HFFc6 (cell line): ENCODE measurements at regions not wholly inside any gene's neighbourhood (a gene's known extent, or its start where the extent isn't known, plus 50 kb on each side); places are given as distances from the start of the nearest gene placed in this dataset.

Experiments
- DNase-seq: peaks from one replicate; pipeline ENCODE4 v3.0.0-alpha.2; 2018
- H3K27ac Mint-ChIP-seq: 2 replicates; pipeline ENCODE4 v1.8.0; 2020; ENCODE audit warnings: mild to moderate bottlenecking, mixed read lengths
- H3K27me3 Mint-ChIP-seq: 2 replicates; pipeline ENCODE4 v1.8.0; 2021; ENCODE audit warnings: mild to moderate bottlenecking, moderate library complexity, mixed read lengths; ENCODE audit not compliant: insufficient read depth
- H3K36me3 Mint-ChIP-seq: 2 replicates; pipeline ENCODE4 v1.8.0; 2021; ENCODE audit warnings: low read depth, mixed read lengths
- H3K4me1 Mint-ChIP-seq: 2 replicates; pipeline ENCODE4 v1.8.0; 2020; ENCODE audit warnings: low read depth, mixed read lengths
- H3K4me3 Mint-ChIP-seq: 2 replicates; pipeline ENCODE4 v1.8.0; 2020; ENCODE audit warnings: mild to moderate bottlenecking, moderate library complexity, mixed read lengths
- H3K9me3 Mint-ChIP-seq: 2 replicates; pipeline ENCODE4 v1.8.0; 2020; ENCODE audit warnings: mild to moderate bottlenecking, mixed read lengths
- TF ChIP-seq, protein P1 (sequence below): fragments of 200-600 bp; sonication (generic); IDR thresholded peaks from 2 replicates; pipeline ENCODE4 v1.5.0; 2021; ENCODE audit warnings: antibody characterized with exemption, mild to moderate bottlenecking

DNA sequence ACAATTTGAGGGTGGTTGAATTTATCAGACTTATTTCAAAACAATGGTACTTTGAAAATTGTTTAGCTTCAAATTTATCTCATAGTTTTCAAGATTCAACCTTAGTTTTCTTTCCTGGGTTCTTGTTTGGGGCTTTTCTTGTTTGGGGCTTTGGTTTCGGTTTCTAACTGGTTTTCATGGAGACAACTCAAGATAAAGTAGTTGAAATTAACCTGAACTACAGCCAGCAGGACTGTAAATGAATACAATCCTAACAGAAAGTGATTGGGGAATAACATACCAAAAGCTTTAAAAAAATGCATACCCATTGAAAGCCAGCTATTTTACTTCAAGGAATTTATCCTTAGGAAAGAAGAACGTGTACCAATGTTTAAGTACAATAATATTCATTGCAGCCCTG, 133.5 kb upstream of the SLC14A2 start:
- peaks cover 8% of the 10 kb centered on the region for H3K27me3 Mint-ChIP-seq
- no peaks in the 10 kb centered on the region for H3K36me3 Mint-ChIP-seq
- H3K4me1 Mint-ChIP-seq: no peaks in the 10 kb centered on the region
- H3K9me3 Mint-ChIP-seq: no peaks in the 10 kb centered on the region
- no peak overlapping the region for H3K4me3 Mint-ChIP-seq
- no peak for DNase-seq
- TF ChIP-seq, protein P1, sequence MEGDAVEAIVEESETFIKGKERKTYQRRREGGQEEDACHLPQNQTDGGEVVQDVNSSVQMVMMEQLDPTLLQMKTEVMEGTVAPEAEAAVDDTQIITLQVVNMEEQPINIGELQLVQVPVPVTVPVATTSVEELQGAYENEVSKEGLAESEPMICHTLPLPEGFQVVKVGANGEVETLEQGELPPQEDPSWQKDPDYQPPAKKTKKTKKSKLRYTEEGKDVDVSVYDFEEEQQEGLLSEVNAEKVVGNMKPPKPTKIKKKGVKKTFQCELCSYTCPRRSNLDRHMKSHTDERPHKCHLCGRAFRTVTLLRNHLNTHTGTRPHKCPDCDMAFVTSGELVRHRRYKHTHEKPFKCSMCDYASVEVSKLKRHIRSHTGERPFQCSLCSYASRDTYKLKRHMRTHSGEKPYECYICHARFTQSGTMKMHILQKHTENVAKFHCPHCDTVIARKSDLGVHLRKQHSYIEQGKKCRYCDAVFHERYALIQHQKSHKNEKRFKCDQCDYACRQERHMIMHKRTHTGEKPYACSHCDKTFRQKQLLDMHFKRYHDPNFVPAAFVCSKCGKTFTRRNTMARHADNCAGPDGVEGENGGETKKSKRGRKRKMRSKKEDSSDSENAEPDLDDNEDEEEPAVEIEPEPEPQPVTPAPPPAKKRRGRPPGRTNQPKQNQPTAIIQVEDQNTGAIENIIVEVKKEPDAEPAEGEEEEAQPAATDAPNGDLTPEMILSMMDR: no peak
- H3K27ac Mint-ChIP-seq: no peak overlapping the region

DNA sequence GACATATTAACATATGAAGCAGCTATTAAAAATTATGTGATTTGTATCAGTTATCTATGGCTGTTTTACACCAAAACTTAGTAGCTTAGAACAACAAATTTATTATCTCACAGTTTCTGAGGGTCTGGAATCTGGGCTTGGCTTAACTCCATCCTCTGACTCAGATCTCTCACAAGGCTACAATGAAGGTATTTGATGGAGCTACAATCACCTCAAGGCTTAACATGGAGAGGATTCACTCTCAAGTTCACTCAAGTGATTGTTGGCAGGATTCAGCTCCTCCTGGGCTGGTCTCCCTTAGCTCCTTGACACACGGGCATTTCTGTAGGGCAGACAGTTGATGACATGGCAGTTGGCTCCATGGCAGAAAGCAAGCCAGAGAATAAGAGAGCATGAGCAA, 133.0 kb upstream of the SLC14A2 start:
- Mint-ChIP-seq H3K27me3 (peaks cover 4% of the 10 kb centered on the region), H3K36me3 (no peaks in the 10 kb centered on the region), H3K9me3 (no peaks in the 10 kb centered on the region), H3K27ac (no peak overlapping the region), H3K4me3 (no peak overlapping the region), H3K4me1 (no peaks in the 10 kb centered on the region)
- TF ChIP-seq, protein P1: no peak
- no peak for DNase-seq

DNA sequence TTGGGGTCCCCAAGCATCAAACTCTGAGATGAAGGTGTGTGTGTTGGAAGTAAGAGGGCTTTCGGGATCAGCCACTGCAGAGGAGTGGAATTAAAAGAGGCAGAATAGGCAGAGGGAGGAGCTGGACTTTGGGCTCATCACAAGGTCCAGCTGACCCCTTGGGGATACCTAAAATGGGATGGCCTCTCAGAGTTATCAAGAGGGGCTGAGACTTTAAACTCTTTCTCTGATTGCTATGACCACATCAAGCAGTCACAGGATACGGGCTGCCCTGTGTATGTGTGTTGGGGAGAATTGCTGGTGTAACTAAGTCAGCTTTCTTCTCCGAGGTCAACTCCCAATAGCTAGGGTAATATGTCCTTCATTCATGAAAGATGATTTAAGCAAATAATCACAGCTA, 127.7 kb upstream of the SLC14A2 start:
- Mint-ChIP-seq H3K27ac (no peak overlapping the region), H3K9me3 (no peaks in the 10 kb centered on the region), H3K4me1 (no peaks in the 10 kb centered on the region), H3K27me3 (no peaks in the 10 kb centered on the region; the same call in 1 of the 2 replicates), H3K4me3 (no peak overlapping the region), H3K36me3 (no peaks in the 10 kb centered on the region)
- no peak for DNase-seq
- TF ChIP-seq, protein P1: no peak

DNA sequence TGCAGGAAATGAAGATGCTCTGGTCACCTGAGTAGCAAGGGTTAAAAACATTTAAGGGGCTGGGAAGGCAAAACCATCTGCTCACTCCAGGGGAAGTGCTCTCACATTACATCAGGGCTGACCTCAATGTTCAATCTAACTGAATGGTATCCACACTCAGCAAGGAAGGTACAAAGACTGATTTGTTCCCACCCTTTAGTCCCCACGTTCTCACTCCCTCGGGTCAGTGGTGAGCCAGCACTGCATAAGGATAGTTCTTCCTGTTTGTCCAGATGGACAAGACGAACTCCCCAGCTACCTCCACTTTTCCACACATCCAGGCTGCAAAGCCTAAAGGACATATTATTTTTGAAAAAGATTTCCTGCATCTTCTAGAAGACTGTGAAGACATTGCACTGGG, 126.6 kb upstream of the SLC14A2 start:
- TF ChIP-seq, protein P1: no peak
- H3K4me3 Mint-ChIP-seq: no peak overlapping the region
- H3K9me3 Mint-ChIP-seq: no peaks in the 10 kb centered on the region
- no peaks in the 10 kb centered on the region for H3K4me1 Mint-ChIP-seq
- H3K27me3 Mint-ChIP-seq: no peaks in the 10 kb centered on the region; the same call in 1 of the 2 replicates
- DNase-seq: no peak
- H3K27ac Mint-ChIP-seq: no peak overlapping the region
- H3K36me3 Mint-ChIP-seq: no peaks in the 10 kb centered on the region

DNA sequence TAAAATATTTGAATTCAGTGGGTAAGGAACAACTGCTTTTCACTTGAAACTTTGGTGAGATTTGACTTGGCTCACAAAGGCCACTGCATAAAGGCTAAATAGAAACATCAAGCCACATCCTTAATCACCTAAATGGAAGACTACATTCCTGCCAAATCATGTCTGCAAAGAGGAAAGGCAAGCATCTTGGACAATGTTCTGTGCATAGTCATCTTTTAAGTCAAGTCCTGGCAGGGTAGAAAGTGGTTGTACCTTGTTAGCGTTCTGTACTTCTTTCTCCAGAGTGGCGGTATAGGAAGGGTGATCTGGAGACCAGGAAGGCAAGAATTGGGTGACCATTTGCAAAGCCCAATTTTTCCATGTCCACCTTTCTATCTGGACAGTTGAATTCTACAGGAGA, 121.4 kb upstream of the SLC14A2 start:
- Mint-ChIP-seq H3K36me3 (no peaks in the 10 kb centered on the region), H3K4me3 (no peak overlapping the region), H3K27ac (no peak overlapping the region), H3K4me1 (no peaks in the 10 kb centered on the region), H3K27me3 (peaks cover 5% of the 10 kb centered on the region; the same call in 1 of the 2 replicates), H3K9me3 (no peaks in the 10 kb centered on the region)
- TF ChIP-seq, protein P1: no peak
- no peak for DNase-seq

DNA sequence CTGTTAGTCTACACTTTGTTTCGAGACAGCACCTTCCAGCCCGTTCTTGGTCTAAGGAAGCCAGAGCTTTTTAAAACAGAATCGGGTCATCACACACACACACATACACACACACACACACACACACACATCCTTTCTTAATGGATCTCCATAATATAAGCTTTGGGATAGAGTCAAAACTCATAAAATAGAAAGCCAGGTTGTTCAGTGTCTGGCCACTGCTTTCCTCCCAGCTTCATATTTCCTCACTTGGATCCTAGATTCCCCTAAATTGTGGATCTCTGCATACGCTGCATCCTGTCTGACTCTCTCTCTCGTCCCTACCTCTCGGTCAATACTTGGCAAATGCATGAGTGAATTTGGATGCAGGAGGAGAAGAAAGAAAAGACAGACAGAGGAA, 120.5 kb upstream of the SLC14A2 start:
- H3K27ac Mint-ChIP-seq: no peak overlapping the region
- no peak for DNase-seq
- H3K4me3 Mint-ChIP-seq: no peak overlapping the region
- H3K36me3 Mint-ChIP-seq: no peaks in the 10 kb centered on the region
- no peaks in the 10 kb centered on the region for H3K9me3 Mint-ChIP-seq
- TF ChIP-seq, protein P1: no peak
- H3K4me1 Mint-ChIP-seq: no peaks in the 10 kb centered on the region
- H3K27me3 Mint-ChIP-seq: peaks cover 5% of the 10 kb centered on the region; the same call in 1 of the 2 replicates
